ENCODE measurements at regions not wholly inside any gene's neighbourhood (a gene's known extent, or its start where the extent isn't known, plus 50 kb on each side); places are given as distances from the start of the nearest gene placed in this dataset.

DNA sequence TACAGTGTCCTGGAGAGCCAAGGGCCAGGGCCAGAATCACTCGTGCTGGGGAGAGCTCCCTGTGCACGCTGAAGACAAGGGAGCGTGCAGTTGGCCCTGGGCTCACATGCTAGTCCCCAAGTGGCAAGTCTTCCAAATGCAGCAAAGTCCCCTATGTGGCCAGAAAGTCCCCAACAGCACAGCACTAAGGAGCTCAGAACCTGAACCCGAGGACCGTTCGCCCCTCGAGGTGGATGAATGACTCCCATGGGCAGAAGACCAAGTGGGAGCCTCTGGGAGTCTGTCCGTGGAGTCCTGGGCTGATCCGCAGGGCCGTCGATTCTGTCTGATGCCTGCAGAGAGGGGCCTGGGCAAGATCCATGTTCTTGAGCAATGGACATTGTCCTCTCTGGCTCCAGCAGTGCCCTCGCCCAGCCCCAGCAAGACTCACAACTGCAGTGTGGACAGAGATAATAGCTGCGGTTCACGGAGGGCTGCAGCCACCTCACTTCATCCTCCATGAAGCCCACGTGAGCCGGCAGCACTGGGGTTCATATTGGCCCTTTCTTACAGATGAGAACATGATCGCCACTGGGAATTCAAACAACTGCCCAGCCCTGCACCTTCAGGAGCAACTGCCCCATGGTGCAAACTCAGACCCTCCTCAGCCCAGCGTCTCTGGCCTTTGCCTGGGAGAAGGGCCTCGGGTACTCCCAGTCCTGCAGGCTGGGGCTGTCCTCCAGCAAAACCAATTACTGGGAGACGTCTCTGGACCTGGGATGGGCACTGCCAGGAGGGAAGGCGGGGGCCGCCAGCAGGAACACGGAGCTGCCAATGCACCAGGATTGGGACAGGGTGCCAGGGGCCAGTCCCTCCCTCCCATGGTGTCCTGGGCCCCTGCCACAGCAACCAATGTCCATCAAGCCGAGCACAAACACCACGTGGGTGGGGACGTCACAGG lies 243.7 kb downstream of the NPHP4 start:
- Histone ChIP-seq H3K27ac (replicated peaks) (no peak overlapping the region), H3K4me1 (peaks cover 17% of the 10 kb centered on the region), H3K27me3 (ENCODE audit: low read depth) (peaks cover 82% of the 10 kb centered on the region), H3K4me3 (no peak overlapping the region), H3K9me3 (replicated peaks) (no peaks in the 10 kb centered on the region), H3K36me3 (no peaks in the 10 kb centered on the region)
- intact Hi-C loops (cut with micrococcal nuclease) = loop anchor here (10.0 kb wide), 1 partner anchor 234 kb away; no protein-coding TSS in a partner anchor
- DNase-seq = no peak
- TF ChIP-seq, protein P1, sequence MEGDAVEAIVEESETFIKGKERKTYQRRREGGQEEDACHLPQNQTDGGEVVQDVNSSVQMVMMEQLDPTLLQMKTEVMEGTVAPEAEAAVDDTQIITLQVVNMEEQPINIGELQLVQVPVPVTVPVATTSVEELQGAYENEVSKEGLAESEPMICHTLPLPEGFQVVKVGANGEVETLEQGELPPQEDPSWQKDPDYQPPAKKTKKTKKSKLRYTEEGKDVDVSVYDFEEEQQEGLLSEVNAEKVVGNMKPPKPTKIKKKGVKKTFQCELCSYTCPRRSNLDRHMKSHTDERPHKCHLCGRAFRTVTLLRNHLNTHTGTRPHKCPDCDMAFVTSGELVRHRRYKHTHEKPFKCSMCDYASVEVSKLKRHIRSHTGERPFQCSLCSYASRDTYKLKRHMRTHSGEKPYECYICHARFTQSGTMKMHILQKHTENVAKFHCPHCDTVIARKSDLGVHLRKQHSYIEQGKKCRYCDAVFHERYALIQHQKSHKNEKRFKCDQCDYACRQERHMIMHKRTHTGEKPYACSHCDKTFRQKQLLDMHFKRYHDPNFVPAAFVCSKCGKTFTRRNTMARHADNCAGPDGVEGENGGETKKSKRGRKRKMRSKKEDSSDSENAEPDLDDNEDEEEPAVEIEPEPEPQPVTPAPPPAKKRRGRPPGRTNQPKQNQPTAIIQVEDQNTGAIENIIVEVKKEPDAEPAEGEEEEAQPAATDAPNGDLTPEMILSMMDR (IDR thresholded peaks at IDR 0.05; ENCODE audit: borderline replicate concordance) = no peak

DNA sequence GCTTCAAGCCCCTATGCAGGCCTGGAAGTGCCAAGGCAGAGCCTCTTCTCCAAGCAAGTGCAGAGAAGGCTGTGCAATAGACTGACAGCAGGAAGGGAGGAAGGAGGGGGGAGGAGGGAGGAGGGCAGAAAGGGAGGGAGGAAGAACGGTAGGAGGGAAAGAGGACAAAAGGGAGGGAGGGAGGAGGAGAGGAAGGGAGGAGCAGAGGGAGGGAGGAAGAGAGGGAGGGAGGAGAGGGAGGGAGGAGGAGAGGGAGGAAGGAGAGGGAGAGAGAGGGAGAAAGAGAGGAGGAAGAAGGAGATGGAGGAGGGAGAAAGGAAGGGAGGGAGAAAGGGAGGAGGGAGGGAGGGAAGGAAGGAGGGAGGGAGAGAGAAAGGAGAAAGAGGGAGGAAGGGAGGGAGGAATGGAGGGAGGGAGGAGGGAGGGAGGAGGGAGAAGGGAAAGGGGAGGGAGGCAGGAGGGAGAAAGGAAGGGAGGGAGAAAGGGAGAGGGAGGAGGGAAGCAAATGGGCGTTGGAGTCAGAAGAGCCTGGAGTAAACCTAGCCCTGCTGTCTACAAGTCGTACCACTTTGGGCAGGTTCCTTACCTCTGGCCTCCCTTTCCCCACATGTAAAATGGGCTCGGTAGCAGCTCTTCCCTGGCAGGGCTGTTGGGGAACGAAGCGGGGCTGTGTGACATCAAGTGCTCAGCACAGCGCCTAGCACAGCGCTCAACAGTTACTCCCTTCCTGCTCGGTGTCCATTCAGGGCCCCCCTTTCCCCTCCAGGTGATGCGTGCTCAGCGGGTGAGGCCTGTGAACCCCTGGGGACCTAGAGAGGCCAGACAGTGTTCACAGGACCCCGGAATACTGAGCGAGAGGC lies 244.6 kb downstream of the NPHP4 start:
- Histone ChIP-seq H3K27me3 (ENCODE audit: low read depth) (peaks cover 85% of the 10 kb centered on the region), H3K9me3 (replicated peaks) (no peaks in the 10 kb centered on the region), H3K4me1 (peaks cover 11% of the 10 kb centered on the region), H3K36me3 (no peaks in the 10 kb centered on the region), H3K4me3 (no peak overlapping the region), H3K27ac (replicated peaks) (no peak overlapping the region)
- TF ChIP-seq, protein P1 (IDR thresholded peaks at IDR 0.05; ENCODE audit: borderline replicate concordance) = no peak
- intact Hi-C loops (cut with micrococcal nuclease) = loop anchor here (10.0 kb wide), 1 partner anchor 233 kb away; no protein-coding TSS in a partner anchor
- no peak for DNase-seq

DNA sequence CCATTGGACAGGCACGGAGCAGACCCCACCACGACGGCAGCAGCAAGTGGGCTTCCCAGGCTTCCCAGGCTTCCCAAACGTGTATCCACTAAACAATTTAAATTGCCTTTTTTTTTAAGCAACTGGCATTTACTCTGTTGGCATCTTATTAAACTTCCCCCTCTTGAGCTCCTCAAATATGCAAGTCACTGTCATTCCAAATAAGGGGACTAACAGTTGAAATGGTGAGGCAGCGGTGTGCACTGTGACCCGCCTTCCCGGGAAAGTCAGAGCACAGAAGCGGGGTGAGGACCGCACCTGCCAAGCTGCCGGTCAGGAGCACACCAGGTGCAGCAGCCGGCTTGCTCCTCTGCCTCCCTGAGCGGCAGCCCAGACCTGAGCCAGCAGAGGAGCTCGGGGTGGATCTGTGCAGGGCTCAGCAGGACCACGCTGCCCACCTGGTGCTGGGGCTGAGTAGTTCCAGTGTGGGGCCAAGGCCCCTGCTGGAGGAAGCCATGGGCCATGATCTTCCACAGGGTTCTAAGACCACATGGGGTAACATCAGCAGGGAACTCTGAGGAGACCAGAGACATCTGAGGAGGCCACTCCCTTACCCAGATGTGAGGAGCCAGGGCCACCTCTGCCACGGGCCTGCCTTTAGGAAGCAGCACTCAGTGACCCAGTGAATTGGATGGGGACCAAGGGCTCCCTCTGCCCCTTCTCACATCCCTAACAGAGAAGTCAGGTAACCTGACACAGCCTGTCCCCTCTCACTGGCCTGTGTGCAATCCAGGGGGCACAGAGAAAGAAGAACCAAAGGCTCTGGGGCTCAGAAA lies 245.4 kb downstream of the NPHP4 start:
- DNase-seq = no peak
- intact Hi-C loops (cut with micrococcal nuclease) = loop anchor here (10.0 kb wide), 1 partner anchor 232 kb away; no protein-coding TSS in a partner anchor
- H3K27me3 ChIP-seq (ENCODE audit: low read depth) = peaks cover 89% of the 10 kb centered on the region
- no peaks in the 10 kb centered on the region for H3K9me3 ChIP-seq (replicated peaks)
- TF ChIP-seq, protein P1 (IDR thresholded peaks at IDR 0.05; ENCODE audit: borderline replicate concordance) = no peak
- H3K4me3 ChIP-seq = no peak overlapping the region
- H3K27ac ChIP-seq (replicated peaks) = no peak overlapping the region
- H3K36me3 ChIP-seq = no peaks in the 10 kb centered on the region
- peaks cover 3% of the 10 kb centered on the region for H3K4me1 ChIP-seq

DNA sequence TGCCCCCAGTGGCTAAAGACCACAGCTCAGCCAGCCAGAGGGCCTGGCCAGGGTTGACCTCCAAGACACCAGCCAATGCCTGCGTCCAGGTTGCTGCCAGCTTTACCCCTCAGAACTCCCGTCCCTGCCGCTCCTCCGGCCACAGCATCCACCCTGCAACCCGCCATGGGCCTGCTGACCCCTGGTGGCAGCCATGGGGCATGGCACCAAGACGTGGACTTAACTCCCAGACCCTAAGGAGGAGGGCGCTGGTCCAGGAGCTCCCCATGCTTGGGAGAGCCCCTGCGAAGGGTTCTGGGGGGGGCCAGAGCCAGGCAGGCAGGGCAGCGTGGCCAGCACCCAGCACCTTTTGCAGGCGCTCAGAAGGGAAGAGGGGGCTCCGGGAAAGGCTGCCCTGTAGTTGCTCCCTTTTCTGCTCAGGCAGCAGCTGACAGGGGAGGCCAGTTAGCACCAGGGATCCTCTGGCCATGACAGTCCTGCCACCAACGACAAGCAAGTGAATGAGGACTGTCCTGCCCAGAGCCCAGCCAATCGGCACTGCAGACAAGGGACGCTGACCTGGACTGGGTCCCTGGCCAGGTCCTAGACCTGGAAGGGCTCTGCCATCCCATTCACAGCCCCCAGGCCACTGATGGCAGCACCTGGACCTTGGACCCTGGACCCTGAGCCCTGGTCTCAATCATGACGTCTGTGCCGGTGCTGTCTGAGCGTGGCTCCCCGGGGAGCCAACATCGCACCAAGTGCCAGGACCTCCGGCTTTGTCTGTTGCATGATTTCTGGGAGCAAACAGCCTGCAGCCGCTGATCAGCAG lies 246.2 kb downstream of the NPHP4 start:
- Histone ChIP-seq H3K36me3 (no peaks in the 10 kb centered on the region), H3K27ac (replicated peaks) (no peak overlapping the region), H3K4me3 (no peak overlapping the region), H3K4me1 (no peaks in the 10 kb centered on the region), H3K27me3 (ENCODE audit: low read depth) (peaks cover 92% of the 10 kb centered on the region), H3K9me3 (replicated peaks) (no peaks in the 10 kb centered on the region)
- intact Hi-C loops (cut with micrococcal nuclease) = loop anchor here (10.0 kb wide), 1 partner anchor 231 kb away; no protein-coding TSS in a partner anchor
- TF ChIP-seq, protein P1 (IDR thresholded peaks at IDR 0.05; ENCODE audit: borderline replicate concordance) = peak; percentile 93
- peak; percentile 53 for DNase-seq
